Upper lobe of right lung (tissue), 1 donor: ENCODE measurements at regions not wholly inside any gene's neighbourhood (a gene's known extent, or its start where the extent isn't known, plus 50 kb on each side); places are given as distances from the start of the nearest gene placed in this dataset.
"Not testable (repeated sequence)": the region's sequence is repeated elsewhere in the genome, so short reads cannot be mapped to it uniquely, and the experiment has no call there.

ENCODE experiments used
- ATAC-seq: fragments of 200-7000 bp; cut with Tn5 transposase; one replicate; pipeline ENCODE4 v1.9.1; 2020; ENCODE audit warnings: mild to moderate bottlenecking, moderate library complexity
- DNase-seq: peaks from one replicate; pipeline ENCODE4 v3.0.0-alpha.2; 2020
- H3K27ac ChIP-seq: fragments of 200-600 bp; one replicate; pipeline ENCODE4 v1.8.0; 2022
- H3K27me3 ChIP-seq: fragments of 200-600 bp; one replicate; pipeline ENCODE4 v1.8.0; 2022; ENCODE audit warnings: mild to moderate bottlenecking
- H3K36me3 ChIP-seq: fragments of 200-600 bp; one replicate; pipeline ENCODE4 v1.8.0; 2022
- H3K4me1 ChIP-seq: fragments of 200-600 bp; one replicate; pipeline ENCODE4 v1.8.0; 2022
- H3K4me3 ChIP-seq: fragments of 200-600 bp; one replicate; pipeline ENCODE4 v1.8.0; 2022; ENCODE audit warnings: mild to moderate bottlenecking
- H3K9me3 ChIP-seq: fragments of 200-600 bp; one replicate; pipeline ENCODE4 v1.8.0; 2022
- intact Hi-C: fragments of 100-400 bp; cut with DNase I; formaldehyde crosslinking; loops from one replicate; pipeline ENCODE4 v1.11.0; 2022
- TF ChIP-seq, protein P1 (sequence below): fragments of 200-600 bp; IDR thresholded peaks from one replicate; pipeline ENCODE4 v1.8.0; 2022; ENCODE audit warnings: antibody characterized with exemption
- donor health status: DM: no; HTN: yes; CAD: no; lungs with severe emphysema.

DNA sequence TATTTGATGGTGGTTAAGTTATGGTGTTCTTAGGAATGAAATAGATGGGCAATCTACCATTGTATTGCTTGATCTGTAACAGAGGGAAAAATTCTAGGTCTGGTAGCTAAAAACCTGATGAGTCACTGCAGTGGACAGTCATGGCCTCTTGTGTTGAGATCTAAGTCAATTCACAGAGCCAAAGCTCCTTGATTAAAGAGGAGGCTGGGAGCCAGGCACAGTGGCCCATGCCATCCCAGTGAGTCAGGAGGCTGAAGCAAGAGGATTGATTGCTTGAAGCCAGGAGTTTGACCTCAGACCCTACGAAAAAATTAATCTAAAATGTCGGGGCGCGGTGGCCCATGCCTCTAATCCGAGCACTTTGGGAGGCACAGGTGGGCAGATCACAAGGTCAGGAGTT is 67.1 kb upstream of the KPNA3 start:
- TF ChIP-seq, protein P1, sequence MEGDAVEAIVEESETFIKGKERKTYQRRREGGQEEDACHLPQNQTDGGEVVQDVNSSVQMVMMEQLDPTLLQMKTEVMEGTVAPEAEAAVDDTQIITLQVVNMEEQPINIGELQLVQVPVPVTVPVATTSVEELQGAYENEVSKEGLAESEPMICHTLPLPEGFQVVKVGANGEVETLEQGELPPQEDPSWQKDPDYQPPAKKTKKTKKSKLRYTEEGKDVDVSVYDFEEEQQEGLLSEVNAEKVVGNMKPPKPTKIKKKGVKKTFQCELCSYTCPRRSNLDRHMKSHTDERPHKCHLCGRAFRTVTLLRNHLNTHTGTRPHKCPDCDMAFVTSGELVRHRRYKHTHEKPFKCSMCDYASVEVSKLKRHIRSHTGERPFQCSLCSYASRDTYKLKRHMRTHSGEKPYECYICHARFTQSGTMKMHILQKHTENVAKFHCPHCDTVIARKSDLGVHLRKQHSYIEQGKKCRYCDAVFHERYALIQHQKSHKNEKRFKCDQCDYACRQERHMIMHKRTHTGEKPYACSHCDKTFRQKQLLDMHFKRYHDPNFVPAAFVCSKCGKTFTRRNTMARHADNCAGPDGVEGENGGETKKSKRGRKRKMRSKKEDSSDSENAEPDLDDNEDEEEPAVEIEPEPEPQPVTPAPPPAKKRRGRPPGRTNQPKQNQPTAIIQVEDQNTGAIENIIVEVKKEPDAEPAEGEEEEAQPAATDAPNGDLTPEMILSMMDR = no peak

DNA sequence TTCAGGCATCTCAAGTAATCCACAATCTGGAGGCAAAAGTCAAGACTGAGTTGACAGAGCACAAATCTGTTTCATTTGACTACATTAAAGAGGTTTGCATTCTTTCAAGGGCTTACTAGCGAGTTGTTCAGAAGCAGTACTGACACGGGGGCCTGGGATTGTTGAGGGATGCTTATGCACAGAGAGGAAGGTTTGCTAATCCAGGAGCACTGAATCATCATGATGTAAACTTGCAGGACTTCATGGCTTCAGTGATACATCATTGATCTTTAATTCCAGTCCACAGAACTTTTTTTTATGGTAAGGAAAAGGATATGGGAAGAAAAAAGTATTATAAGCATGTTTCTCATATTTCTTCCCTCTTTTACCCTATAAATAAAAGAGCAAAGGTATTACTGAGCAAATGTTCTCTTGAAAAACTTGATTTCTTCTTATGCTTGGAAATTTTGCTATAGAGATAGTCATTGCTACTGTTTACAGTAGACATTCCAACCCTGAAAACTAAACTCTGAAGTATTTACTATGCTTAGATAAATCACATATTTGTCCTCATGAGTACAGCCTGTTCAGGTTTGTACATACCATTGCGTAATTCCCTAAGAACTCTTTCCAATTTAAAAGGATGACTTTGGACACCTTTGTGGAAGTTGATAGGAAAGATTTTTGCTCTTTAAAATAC is 65.8 kb upstream of the KPNA3 start:
- no peak overlapping the region for H3K4me3 ChIP-seq
- intact Hi-C loops = no loop called here

More for the DNA sequence above, 67.1 kb upstream of the KPNA3 start:
- intact Hi-C loops = no loop called here
- peak overlapping the region; percentile 85 for H3K27ac ChIP-seq
- no peaks in the 10 kb centered on the region for H3K9me3 ChIP-seq
- H3K36me3 ChIP-seq = no peaks in the 10 kb centered on the region
- ATAC-seq = peak; percentile 40
- H3K4me1 ChIP-seq = peaks cover 16% of the 10 kb centered on the region
- no peak overlapping the region for H3K4me3 ChIP-seq
- no peak for DNase-seq
- no peaks in the 10 kb centered on the region for H3K27me3 ChIP-seq

DNA sequence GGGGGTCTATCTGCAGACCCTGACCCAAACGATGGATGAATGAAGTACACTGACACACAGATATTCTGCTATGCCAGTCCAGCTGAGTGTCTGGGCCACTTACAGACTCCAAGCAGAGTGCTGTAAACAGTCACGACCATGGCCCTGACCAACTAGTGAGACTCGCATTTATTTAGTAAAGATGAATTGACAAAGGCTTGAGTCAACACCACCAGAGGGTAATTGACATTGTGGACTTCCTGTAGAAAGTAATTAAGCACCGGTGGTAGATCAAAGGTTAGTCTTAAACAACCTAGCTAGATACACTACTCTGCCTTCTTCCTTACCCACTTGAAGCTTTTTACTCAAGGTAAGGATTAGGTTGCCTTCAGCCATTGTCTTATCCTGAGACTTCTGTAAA is 63.4 kb upstream of the KPNA3 start:
- H3K27ac ChIP-seq = no peak overlapping the region
- DNase-seq = no peak
- intact Hi-C loops = no loop called here
- H3K4me3 ChIP-seq = no peak overlapping the region
- no peaks in the 10 kb centered on the region for H3K27me3 ChIP-seq
- peaks cover 16% of the 10 kb centered on the region for H3K4me1 ChIP-seq
- TF ChIP-seq, protein P1 = no peak
- no peaks in the 10 kb centered on the region for H3K36me3 ChIP-seq
- H3K9me3 ChIP-seq = no peaks in the 10 kb centered on the region
- ATAC-seq = no peak

More for the DNA sequence above, 65.8 kb upstream of the KPNA3 start:
- TF ChIP-seq, protein P1 = no peak
- H3K9me3 ChIP-seq = no peaks in the 10 kb centered on the region
- H3K27ac ChIP-seq = peak overlapping the region; percentile 85
- DNase-seq (no peak), ATAC-seq (peak; percentile 92)
- H3K4me1 ChIP-seq = peaks cover 16% of the 10 kb centered on the region
- no peaks in the 10 kb centered on the region for H3K27me3 ChIP-seq
- H3K36me3 ChIP-seq = no peaks in the 10 kb centered on the region

DNA sequence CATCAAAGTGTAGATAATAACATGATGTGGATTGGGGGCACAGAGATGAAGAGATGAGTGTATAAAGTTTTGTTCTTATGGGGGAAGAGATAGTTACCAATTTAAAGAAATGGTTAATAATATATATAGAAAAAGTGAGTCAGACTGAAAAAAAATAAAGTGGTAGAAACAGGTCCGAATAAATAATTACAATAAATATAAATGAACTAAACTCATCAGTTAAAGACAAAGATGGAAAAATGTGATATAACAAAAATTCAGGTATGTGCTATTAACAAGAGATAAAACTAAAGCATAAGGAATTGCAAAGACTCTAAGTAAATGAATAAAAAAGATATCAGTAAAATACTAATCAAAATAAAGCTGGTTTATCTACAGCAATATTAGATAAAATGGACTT is 61.1 kb upstream of the KPNA3 start:
- Histone ChIP-seq H3K36me3 (no peaks in the 10 kb centered on the region), H3K27ac (no peak overlapping the region), H3K9me3 (no peaks in the 10 kb centered on the region), H3K4me3 (no peak overlapping the region), H3K4me1 (peaks cover 5% of the 10 kb centered on the region), H3K27me3 (no peaks in the 10 kb centered on the region)
- intact Hi-C loops = no loop called here
- ATAC-seq = no peak
- TF ChIP-seq, protein P1 = no peak
- no peak for DNase-seq

DNA sequence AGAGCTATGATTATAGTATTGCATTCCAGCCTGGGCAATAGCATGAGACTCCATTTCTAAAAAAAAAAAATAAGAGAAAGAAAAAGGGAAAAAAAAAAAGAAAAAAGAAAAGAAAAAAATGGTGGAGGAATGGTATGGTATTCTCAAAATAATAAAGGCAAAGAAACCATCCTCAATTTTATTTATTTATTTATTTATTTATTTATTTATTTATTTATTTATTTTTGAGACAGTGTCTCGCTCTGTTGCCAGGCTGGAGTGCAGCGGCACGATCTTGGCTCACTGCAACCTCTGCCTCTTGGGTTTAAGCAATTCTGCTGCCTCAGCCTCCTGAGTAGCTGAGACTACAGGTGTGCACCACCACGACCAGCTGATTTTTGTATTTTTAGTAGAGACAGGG is 60.0 kb upstream of the KPNA3 start:
- not testable (repeated sequence) for ATAC-seq

DNA sequence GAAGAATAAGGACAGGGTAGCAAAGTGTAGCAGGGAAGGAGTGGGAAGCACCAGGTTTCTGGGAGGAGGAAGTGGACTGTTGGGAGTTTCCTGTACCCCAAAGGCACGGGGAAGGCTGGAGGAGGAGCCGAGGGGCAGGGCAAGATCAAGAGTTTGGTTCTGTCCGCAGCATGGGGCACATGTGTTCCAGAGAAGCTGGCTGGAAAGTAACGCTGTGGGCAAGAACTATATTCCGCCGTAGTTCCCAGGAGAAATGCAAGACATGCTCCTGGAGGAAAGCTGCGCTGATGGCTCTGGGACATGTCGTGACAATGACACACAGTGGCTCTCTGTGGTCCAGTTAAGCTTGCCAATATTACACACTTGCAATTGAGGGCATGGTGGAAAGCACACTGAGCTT is 51.7 kb upstream of the KPNA3 start:
- intact Hi-C loops = no loop called here
- H3K27ac ChIP-seq = no peak overlapping the region
- DNase-seq (no peak), ATAC-seq (no peak)
- TF ChIP-seq, protein P1 = no peak
- H3K27me3 ChIP-seq = no peaks in the 10 kb centered on the region
- no peaks in the 10 kb centered on the region for H3K9me3 ChIP-seq
- H3K4me3 ChIP-seq = no peak overlapping the region
- H3K4me1 ChIP-seq = peaks cover 8% of the 10 kb centered on the region
- no peaks in the 10 kb centered on the region for H3K36me3 ChIP-seq

More for the DNA sequence above, 60.0 kb upstream of the KPNA3 start:
- DNase-seq, H3K27ac ChIP-seq, intact Hi-C loops, H3K4me3 ChIP-seq, H3K9me3 ChIP-seq, H3K27me3 ChIP-seq, H3K36me3 ChIP-seq, H3K4me1 ChIP-seq: not testable (repeated sequence)
